Sigmoid colon (tissue), 6 donors: ENCODE measurements at regions not wholly inside any gene's neighbourhood (a gene's known extent, or its start where the extent isn't known, plus 50 kb on each side); places are given as distances from the start of the nearest gene placed in this dataset.

Experiments
- DNase-seq: peaks from one replicate; pipeline ENCODE4 v3.0.0-alpha.2; 2019
- H3K27ac ChIP-seq, 4 donors: fragments of 200-600 bp; sonication (generic); one replicate each; pipeline ENCODE4 v1.5.1; 2016 to 2019; ENCODE audit warnings: mild to moderate bottlenecking in 1 of 4
- H3K27me3 ChIP-seq, 3 donors: fragments of 200-600 bp; sonication (generic); one replicate each; pipeline ENCODE4 v1.5.1; 2019; ENCODE audit warnings: mild to moderate bottlenecking in 1 of 3
- H3K36me3 ChIP-seq, 4 donors: fragments of 200-600 bp; sonication (generic); one replicate each; pipeline ENCODE4 v1.5.1; 2016 to 2019
- H3K4me1 ChIP-seq, 4 donors: fragments of 200-600 bp; sonication (generic); one replicate each; pipeline ENCODE4 v1.5.1; 2017 to 2019
- H3K4me3 ChIP-seq, 4 donors: fragments of 200-600 bp; sonication (generic); one replicate each; pipeline ENCODE4 v1.5.1; 2017 to 2019; ENCODE audit warnings: mild to moderate bottlenecking in 2 of 4, moderate library complexity in 1 of 4
- H3K9me3 ChIP-seq, 4 donors: fragments of 200-600 bp in 3 of 4; sonication (generic) in 3 of 4; one replicate each; pipeline versions ENCODE4 v1.5.1 to v1.6.1; 2013 to 2019
- EP300 ChIP-seq, 4 donors: sonication (generic); formaldehyde crosslinking; IDR thresholded peaks; one replicate each; pipeline ENCODE4 v1.6.1; 2017; ENCODE audit warnings: antibody characterized with exemption in 4 of 4
- POLR2A ChIP-seq, 2 donors: fragments of 450-650 bp; IDR thresholded peaks; one replicate each; pipeline ENCODE4 v1.6.1; 2016; ENCODE audit warnings: antibody characterized with exemption in 2 of 2, mild to moderate bottlenecking in 2 of 2, moderate library complexity in 2 of 2
- POLR2AphosphoS5 ChIP-seq, 4 donors: sonication (generic); formaldehyde crosslinking; IDR thresholded peaks; one replicate each; pipeline ENCODE4 v1.6.1; 2017; ENCODE audit warnings: antibody characterized with exemption in 4 of 4
- WGBS, 2 donors: extraction: QIAGEN DNeasy Blood & Tissue Kit; methylation state at CpG; one replicate each; pipeline ENCODE4 v1.1.7; 2013; 5-methylcytosine and 5-hydroxymethylcytosine counted together
- intact Hi-C: fragments of 100-400 bp; cut with DNase I; formaldehyde crosslinking; loops from one replicate; pipeline ENCODE4 v1.15.1; 2023
- TF ChIP-seq, protein P1 (sequence below), 4 experiments: fragments of 450-650 bp in 3 of 4; fragments of 200-600 bp in 1 of 4; IDR thresholded peaks; one replicate each; pipeline ENCODE4 v1.5.1; 2016 to 2019; ENCODE audit warnings: antibody characterized with exemption in 4 of 4, mild to moderate bottlenecking in 3 of 4, moderate library complexity in 2 of 4
- donor health status: healthy with polysubstance abuse.
- donor health status: healthy.

DNA sequence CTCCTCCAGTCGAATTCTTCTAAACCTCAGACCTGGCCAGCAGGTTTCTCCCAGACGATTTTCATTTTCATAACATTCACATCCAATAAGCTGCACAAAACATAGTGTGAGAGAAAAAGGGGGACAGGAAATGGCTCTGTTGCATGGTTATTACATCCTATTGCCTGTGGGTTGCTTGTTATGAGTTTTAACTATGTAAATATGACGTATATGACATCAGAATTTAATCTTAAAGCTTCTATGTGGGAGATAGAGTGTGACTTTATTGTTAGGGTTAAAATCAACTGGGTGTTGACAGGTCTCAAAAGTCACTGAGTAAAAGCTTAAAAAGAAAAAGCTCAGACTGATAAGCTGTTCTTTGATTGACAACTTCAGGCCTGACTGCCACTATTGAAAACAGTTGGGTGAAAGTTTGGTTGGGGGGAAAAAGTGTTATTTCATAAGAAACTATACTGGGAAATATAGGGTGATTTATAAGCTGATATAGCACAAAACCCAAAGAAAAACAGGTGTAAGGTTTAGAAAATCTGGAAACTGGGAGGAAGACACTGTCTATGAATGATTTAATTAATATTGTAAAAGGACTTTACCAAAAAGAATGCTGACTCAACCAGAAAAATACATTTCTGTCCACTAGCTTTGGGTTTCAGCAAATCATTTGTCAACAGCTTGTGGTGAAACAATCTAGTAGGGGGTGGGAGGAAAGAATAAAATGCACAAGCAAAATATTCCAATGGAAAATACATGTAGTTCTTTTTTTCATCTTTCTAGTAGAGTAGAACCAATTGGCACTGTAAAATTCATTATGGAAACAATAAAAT is 134.1 kb upstream of the CEP162 start:
- Histone ChIP-seq H3K9me3 (no peaks in the 10 kb centered on the region), H3K4me1 (no peaks in the 10 kb centered on the region), H3K36me3 (no peaks in the 10 kb centered on the region), H3K27me3 (no peaks in the 10 kb centered on the region), H3K27ac (no peak overlapping the region), H3K4me3 (no peak overlapping the region)
- TF ChIP-seq EP300 (IDR thresholded peaks at IDR 0.05) = no peak
- TF ChIP-seq POLR2A (IDR thresholded peaks at IDR 0.05) = no peak
- TF ChIP-seq POLR2AphosphoS5 (IDR thresholded peaks at IDR 0.05) = no peak
- TF ChIP-seq, protein P1, sequence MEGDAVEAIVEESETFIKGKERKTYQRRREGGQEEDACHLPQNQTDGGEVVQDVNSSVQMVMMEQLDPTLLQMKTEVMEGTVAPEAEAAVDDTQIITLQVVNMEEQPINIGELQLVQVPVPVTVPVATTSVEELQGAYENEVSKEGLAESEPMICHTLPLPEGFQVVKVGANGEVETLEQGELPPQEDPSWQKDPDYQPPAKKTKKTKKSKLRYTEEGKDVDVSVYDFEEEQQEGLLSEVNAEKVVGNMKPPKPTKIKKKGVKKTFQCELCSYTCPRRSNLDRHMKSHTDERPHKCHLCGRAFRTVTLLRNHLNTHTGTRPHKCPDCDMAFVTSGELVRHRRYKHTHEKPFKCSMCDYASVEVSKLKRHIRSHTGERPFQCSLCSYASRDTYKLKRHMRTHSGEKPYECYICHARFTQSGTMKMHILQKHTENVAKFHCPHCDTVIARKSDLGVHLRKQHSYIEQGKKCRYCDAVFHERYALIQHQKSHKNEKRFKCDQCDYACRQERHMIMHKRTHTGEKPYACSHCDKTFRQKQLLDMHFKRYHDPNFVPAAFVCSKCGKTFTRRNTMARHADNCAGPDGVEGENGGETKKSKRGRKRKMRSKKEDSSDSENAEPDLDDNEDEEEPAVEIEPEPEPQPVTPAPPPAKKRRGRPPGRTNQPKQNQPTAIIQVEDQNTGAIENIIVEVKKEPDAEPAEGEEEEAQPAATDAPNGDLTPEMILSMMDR (IDR thresholded peaks at IDR 0.05) = no peak
- 11 to 45% methylated on average over 3 of the region's 3 CpGs for WGBS, 2 donors
- intact Hi-C loops = no loop called here
- no peak for DNase-seq

DNA sequence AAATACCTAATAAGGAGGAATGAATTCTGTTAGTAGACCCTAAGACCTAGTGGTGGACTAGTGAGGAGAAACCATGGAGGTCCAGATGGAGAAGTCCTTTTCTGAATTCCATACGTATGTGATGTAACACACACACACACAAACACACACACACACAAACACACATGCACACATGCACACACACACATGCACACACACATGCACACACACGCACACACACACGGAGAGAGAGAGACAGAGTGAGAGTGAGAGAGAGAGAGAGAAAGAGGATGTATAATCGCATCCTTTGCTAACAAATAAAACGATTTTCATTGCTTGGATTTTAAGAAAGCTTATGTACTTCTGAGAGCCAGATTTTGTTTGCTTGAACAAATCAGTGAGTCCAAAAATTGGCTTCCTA is 132.6 kb upstream of the CEP162 start:
- WGBS, 2 donors = 89 to 91% methylated on average over 5 of the region's 5 CpGs
- Histone ChIP-seq H3K9me3 (peaks cover 0 to 2% (median 0%) of the 10 kb centered on the region in 4 donors), H3K4me3 (no peak overlapping the region), H3K36me3 (no peaks in the 10 kb centered on the region), H3K4me1 (no peaks in the 10 kb centered on the region), H3K27ac (no peak overlapping the region), H3K27me3 (no peaks in the 10 kb centered on the region)
- no peak for DNase-seq
- TF ChIP-seq POLR2A (IDR thresholded peaks at IDR 0.05) (no peak), POLR2AphosphoS5 (IDR thresholded peaks at IDR 0.05) (no peak), EP300 (IDR thresholded peaks at IDR 0.05) (no peak)
- intact Hi-C loops = no loop called here

DNA sequence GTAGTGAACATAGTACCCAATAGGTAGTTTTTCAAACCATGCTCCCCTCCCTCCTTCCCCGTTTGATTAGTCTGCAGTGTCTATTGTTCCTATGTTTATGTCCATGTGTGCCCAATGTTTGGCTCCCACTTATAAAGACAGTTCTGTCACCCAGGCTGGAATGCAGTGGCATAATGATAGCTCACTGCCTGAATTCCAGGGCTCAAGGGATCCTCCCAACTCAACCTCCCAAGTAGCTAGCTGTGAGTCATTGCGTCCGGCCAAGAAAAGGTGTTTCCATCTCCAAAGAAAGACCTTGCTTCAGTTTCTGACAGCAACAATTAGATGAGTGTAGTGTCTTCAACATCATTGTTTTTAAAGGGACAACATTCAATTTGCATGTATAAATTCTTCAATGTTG is 131.1 kb upstream of the CEP162 start:
- Histone ChIP-seq H3K36me3 (no peaks in the 10 kb centered on the region), H3K27ac (no peak overlapping the region), H3K4me1 (no peaks in the 10 kb centered on the region), H3K9me3 (peaks cover 0 to 3% (median 0%) of the 10 kb centered on the region in 4 donors), H3K4me3 (no peak overlapping the region), H3K27me3 (no peaks in the 10 kb centered on the region)
- intact Hi-C loops = no loop called here
- TF ChIP-seq POLR2AphosphoS5 (IDR thresholded peaks at IDR 0.05) = no peak
- TF ChIP-seq, protein P1 (IDR thresholded peaks at IDR 0.05) = no peak
- TF ChIP-seq EP300 (IDR thresholded peaks at IDR 0.05) = no peak
- no peak for TF ChIP-seq POLR2A (IDR thresholded peaks at IDR 0.05)
- DNase-seq = no peak
- 91 to 95% methylated on average over 3 of the region's 3 CpGs for WGBS, 2 donors

DNA sequence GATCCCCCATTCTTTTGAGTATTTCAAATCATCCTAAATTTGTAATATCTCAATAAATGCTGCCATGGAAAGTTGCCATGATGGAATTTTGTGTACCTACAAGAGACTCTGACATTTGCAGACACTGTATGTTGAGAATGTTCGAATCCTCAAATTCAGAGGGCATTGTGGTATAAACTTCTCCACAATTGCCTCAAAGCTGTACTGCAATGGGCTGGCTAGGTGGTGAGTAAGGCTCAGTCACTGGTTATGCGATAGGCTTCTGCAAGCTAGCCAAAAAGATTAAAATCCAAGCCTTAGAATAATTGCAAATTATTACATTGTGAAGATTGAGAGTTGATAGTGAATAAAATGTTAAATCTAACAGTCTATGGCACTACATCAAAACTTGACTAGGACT is 130.2 kb upstream of the CEP162 start:
- Histone ChIP-seq H3K4me3 (no peak overlapping the region), H3K27me3 (no peaks in the 10 kb centered on the region), H3K9me3 (peaks cover 0 to 3% (median 0%) of the 10 kb centered on the region in 4 donors), H3K36me3 (no peaks in the 10 kb centered on the region), H3K27ac (no peak overlapping the region), H3K4me1 (no peaks in the 10 kb centered on the region)
- no peak for DNase-seq
- intact Hi-C loops = no loop called here
- 88 to 89% methylated on average over 2 of the region's 2 CpGs for WGBS, 2 donors
- TF ChIP-seq POLR2AphosphoS5 (IDR thresholded peaks at IDR 0.05) (no peak), EP300 (IDR thresholded peaks at IDR 0.05) (no peak), POLR2A (IDR thresholded peaks at IDR 0.05) (no peak)
- TF ChIP-seq, protein P1 (IDR thresholded peaks at IDR 0.05) = no peak

DNA sequence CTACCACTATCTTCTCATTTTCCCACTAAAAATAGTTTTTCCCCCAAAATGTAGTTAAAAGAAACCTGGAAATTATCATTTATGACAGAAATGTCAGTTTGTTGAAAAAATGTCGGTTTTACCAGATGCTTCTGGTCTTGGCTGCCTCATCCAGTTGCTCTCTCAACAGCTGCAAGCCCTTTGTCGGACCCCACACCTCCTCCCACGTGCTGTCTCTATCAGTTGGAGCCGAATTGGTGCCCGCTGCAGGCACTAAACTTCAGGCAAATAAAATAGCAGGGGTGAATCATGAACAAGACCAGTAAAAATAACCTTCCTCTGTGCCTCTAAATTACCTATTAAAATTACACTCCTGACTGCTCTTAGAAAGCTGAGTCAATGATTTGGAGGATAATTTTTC is 129.5 kb upstream of the CEP162 start:
- no peak overlapping the region for H3K27ac ChIP-seq
- intact Hi-C loops = no loop called here
- no peak for DNase-seq
- no peak overlapping the region for H3K4me3 ChIP-seq
- TF ChIP-seq EP300 (IDR thresholded peaks at IDR 0.05) (no peak), POLR2AphosphoS5 (IDR thresholded peaks at IDR 0.05) (no peak), POLR2A (IDR thresholded peaks at IDR 0.05) (no peak)
- TF ChIP-seq, protein P1 (IDR thresholded peaks at IDR 0.05) = no peak
- no peaks in the 10 kb centered on the region for H3K27me3 ChIP-seq
- H3K36me3 ChIP-seq = no peaks in the 10 kb centered on the region
- no peaks in the 10 kb centered on the region for H3K4me1 ChIP-seq
- peaks cover 0 to 3% (median 0%) of the 10 kb centered on the region in 4 donors for H3K9me3 ChIP-seq
- 36 to 45% methylated on average over 5 of the region's 5 CpGs for WGBS, 2 donors
